ENCODE measurements at regions not wholly inside any gene's neighbourhood (a gene's known extent, or its start where the extent isn't known, plus 50 kb on each side); places are given as distances from the start of the nearest gene placed in this dataset.
"Not testable (repeated sequence)": the region's sequence is repeated elsewhere in the genome, so short reads cannot be mapped to it uniquely, and the experiment has no call there.

DNA sequence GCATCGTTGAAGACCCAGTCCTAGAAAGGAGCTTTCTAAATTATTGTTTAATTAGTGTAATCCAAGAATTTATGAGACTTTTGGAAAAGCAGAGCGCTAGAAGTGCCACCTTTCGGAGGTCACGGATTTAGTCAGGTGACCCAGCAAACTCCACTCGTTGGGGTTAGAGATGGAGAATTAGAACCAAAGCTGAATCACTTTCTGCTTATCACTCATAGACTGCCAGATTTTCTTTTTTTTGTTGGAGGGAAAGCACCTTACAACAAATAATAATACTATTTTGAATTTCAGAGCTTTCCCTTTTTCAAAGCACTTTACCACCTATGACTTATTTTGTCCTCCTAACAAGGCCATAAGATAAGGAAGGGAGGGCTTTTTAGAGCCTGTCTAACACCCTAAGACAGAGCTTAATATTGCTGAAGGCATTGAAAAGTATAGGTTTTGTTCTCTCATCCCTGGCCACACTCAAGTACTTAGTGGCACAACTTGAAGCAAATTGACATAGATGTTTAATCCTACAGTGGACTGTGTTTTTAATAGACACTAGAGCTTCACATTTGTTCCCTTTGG, 223.2 kb upstream of the PLGLB2 start:
- not testable (repeated sequence) for H3K9me3 Mint-ChIP-seq; H3K36me3 Mint-ChIP-seq; H3K4me3 Mint-ChIP-seq; DNase-seq (ENCODE audit: low spot score in 2 of 2); ATAC-seq (ENCODE audit: low read depth); H3K27me3 Mint-ChIP-seq
- H3K27ac Mint-ChIP-seq = peak overlapping the region; percentile 50
- H3K4me1 Mint-ChIP-seq = peaks cover 11% of the 10 kb centered on the region

- not testable (repeated sequence) for H3K27me3 Mint-ChIP-seq; H3K4me3 Mint-ChIP-seq; DNase-seq (ENCODE audit: low spot score in 2 of 2); H3K9me3 Mint-ChIP-seq; H3K36me3 Mint-ChIP-seq
- Mint-ChIP-seq H3K27ac (peak overlapping the region; percentile 50), H3K4me1 (peaks cover 10% of the 10 kb centered on the region)
- ATAC-seq (ENCODE audit: low read depth) = peak; percentile 63
Observed at GRCh38 chr2:87525497-87525991, 222.3 kb upstream of the PLGLB2 start.

- peaks cover 10% of the 10 kb centered on the region for H3K4me1 Mint-ChIP-seq
- not testable (repeated sequence) for H3K27me3 Mint-ChIP-seq; H3K4me3 Mint-ChIP-seq; H3K36me3 Mint-ChIP-seq; ATAC-seq (ENCODE audit: low read depth); H3K9me3 Mint-ChIP-seq; DNase-seq (ENCODE audit: low spot score in 2 of 2); H3K27ac Mint-ChIP-seq
Observed at GRCh38 chr2:87526258-87526657, 221.6 kb upstream of the PLGLB2 start.

DNA sequence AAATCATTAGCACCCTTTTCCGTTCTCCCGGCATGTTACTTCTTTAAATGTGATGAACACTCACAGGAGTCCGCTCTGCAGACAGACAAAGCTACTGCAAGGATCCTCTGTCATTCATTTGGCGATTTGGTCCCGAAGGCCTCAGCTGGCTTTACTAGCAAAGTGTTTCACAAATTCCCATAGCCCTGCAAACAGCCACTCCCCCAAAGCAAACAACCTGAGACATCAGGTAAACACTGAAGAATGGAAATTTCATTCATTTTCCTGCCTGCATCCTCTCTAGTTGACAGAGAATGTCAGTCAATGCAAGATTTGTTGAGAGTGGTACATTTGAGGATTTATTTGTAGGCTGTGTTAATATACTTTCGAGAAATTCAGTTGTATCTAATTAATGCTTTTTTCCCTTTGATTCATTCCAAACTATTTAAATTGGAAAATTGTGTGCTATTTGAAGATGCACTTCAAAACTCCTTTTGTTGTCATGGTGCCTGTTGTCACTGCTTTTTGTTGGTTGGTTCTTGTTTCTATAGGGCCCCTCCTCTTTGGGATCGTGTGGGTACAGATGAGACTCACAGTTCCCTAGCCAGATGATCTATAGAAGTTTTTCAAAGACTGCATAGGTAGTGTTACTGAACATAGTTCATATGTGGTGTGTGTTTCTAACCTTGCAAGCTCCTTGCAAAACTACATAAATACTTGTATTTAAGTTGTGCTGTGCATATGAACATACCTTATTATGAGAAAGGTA, 215.7 kb upstream of the PLGLB2 start:
- ATAC-seq (ENCODE audit: low read depth); H3K9me3 Mint-ChIP-seq; H3K36me3 Mint-ChIP-seq; H3K27me3 Mint-ChIP-seq; H3K4me3 Mint-ChIP-seq; H3K4me1 Mint-ChIP-seq; DNase-seq (ENCODE audit: low spot score in 2 of 2): not testable (repeated sequence)
- H3K27ac Mint-ChIP-seq = peak overlapping the region; percentile 66

GRCh38 chr2:87533390-87534272, 214.3 kb upstream of the PLGLB2 start:
- H3K4me1 Mint-ChIP-seq; H3K4me3 Mint-ChIP-seq; H3K9me3 Mint-ChIP-seq; H3K27me3 Mint-ChIP-seq; DNase-seq (ENCODE audit: low spot score in 2 of 2); H3K36me3 Mint-ChIP-seq; H3K27ac Mint-ChIP-seq: not testable (repeated sequence)
- ATAC-seq (ENCODE audit: low read depth) = peak; percentile 34

GRCh38 chr2:87534273-87534889, 213.5 kb upstream of the PLGLB2 start:
- not testable (repeated sequence) for ATAC-seq (ENCODE audit: low read depth); H3K27ac Mint-ChIP-seq; H3K4me3 Mint-ChIP-seq; H3K9me3 Mint-ChIP-seq; DNase-seq (ENCODE audit: low spot score in 2 of 2); H3K27me3 Mint-ChIP-seq; H3K36me3 Mint-ChIP-seq; H3K4me1 Mint-ChIP-seq

DNA sequence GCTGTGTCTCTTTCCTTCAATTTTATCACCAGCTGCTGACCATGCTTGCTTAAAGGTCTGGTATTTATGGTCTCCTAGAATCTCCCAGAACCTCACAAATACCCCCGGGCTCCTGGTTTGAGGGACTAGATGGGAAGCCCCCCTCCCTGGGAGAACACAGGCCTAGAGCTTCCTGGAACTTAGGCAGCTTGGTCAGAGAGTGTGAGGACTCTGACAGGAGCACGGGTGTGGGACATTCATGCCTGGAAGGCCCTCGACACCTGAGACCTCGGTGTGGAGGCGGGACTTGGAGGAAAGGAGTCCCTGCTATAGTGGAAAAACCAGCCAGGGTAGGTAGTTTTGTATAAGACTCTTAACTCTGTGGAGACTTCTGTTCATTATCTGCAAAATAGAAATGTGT, 211.5 kb upstream of the PLGLB2 start:
- not testable (repeated sequence) for H3K27me3 Mint-ChIP-seq; H3K27ac Mint-ChIP-seq; ATAC-seq (ENCODE audit: low read depth); H3K4me1 Mint-ChIP-seq; H3K36me3 Mint-ChIP-seq; H3K4me3 Mint-ChIP-seq; H3K9me3 Mint-ChIP-seq; DNase-seq (ENCODE audit: low spot score in 2 of 2)

DNA sequence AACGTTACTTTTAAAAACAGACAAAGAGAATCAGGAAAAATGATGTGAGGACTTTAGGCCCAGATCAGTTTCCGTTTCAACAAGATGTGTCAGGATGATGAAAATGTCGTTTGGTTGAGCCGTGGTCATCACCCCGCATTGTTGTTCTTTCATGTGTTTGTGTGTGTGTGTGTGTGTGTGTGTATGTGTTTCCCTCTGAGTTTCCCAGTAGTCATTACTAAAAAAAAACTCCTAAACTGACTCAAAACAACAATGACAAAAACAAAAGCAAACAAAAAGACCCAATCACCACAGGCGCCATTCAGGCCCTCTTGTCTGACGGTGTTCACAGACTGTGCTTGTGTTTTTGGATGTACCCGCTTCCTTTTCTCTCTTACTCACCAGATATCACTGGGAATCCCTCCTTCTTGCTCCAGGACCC, 210.6 kb upstream of the PLGLB2 start:
- not testable (repeated sequence) for H3K4me3 Mint-ChIP-seq; H3K4me1 Mint-ChIP-seq; H3K27me3 Mint-ChIP-seq; H3K9me3 Mint-ChIP-seq; H3K36me3 Mint-ChIP-seq; DNase-seq (ENCODE audit: low spot score in 2 of 2); H3K27ac Mint-ChIP-seq; ATAC-seq (ENCODE audit: low read depth)

DNA sequence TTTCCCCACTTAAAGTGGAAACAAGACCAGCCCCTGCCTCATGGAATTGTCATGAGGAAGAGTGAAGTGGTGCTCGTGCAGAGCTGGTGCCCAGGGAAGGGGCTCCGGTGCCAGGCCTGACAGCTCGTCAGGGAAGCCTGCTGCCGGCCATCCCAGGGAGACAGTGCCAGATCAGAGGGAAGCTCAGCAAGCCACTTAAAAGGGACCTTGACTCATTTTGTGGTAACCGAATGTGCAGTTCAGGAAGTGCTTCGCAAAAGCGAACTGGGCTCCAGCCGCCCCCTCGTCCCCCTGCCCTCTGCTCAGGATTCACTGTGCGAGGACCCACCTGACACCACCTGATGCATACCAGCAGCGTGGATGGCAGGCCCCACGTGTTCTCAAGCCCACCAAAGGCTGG, 209.6 kb upstream of the PLGLB2 start:
- not testable (repeated sequence) for H3K4me3 Mint-ChIP-seq; ATAC-seq (ENCODE audit: low read depth); H3K4me1 Mint-ChIP-seq; H3K27ac Mint-ChIP-seq; DNase-seq (ENCODE audit: low spot score in 2 of 2); H3K36me3 Mint-ChIP-seq; H3K9me3 Mint-ChIP-seq; H3K27me3 Mint-ChIP-seq

DNA sequence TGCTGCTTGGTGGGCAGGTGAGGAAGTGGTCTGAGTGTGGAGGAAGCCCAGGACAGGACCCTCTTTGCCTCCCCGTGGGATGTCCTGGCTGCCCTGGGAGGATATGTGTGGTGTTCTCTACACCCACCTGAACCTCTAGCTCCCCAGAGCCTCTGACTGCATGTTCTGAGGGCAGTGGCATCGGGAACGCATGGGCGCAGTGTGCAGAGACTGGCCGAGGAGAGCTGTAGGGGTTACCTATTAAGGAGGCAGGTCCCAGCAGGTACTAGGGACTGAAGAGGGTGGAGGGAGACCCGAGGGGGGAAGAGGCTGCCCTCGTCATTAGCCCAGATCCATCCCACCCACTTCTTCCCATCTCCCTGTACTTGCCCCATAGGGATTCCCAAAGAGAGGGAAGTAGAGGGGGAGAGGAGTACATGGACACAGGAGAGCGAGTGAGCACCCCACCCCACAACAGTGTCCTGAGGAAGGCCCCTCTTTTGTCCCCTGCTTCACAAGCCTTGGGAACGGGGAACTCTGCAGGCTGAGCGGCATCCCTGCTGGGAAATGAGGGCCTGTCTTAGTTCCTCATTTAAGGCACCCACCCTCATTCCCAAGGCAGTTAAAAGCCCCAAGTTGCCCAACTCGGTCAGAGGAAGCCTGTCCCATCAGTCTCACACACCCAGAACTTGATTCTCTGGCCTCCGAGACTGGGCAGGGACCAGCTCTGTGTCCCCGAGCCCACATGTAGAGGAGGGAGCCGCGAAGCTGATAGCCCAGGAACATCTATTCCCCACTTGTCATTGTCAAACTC, 208.5 kb upstream of the PLGLB2 start:
- H3K27ac Mint-ChIP-seq; ATAC-seq (ENCODE audit: low read depth); H3K27me3 Mint-ChIP-seq; H3K4me1 Mint-ChIP-seq; H3K4me3 Mint-ChIP-seq; H3K36me3 Mint-ChIP-seq; H3K9me3 Mint-ChIP-seq; DNase-seq (ENCODE audit: low spot score in 2 of 2): not testable (repeated sequence)

DNA sequence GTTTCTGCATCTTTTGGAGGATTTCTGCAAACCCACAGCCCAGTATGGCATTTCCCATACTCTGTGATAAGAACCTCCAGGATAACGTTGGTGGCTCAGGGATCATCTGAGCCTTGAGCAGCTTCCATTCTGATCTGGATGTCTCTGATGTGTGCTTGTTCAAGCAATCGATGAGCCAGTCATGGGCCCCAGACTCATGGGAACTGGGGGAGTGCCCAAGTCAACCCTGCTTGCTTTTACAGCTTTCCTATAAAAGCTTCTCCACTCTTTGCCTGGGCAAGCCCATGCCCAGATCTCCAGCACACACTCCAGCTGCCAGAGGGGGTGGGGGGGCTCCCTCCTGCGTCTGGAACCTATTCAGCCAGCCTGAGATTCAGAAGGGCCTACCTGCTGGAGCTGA, 207.6 kb upstream of the PLGLB2 start:
- not testable (repeated sequence) for H3K27me3 Mint-ChIP-seq; H3K4me1 Mint-ChIP-seq; H3K4me3 Mint-ChIP-seq; H3K9me3 Mint-ChIP-seq; H3K27ac Mint-ChIP-seq; DNase-seq (ENCODE audit: low spot score in 2 of 2); ATAC-seq (ENCODE audit: low read depth); H3K36me3 Mint-ChIP-seq

DNA sequence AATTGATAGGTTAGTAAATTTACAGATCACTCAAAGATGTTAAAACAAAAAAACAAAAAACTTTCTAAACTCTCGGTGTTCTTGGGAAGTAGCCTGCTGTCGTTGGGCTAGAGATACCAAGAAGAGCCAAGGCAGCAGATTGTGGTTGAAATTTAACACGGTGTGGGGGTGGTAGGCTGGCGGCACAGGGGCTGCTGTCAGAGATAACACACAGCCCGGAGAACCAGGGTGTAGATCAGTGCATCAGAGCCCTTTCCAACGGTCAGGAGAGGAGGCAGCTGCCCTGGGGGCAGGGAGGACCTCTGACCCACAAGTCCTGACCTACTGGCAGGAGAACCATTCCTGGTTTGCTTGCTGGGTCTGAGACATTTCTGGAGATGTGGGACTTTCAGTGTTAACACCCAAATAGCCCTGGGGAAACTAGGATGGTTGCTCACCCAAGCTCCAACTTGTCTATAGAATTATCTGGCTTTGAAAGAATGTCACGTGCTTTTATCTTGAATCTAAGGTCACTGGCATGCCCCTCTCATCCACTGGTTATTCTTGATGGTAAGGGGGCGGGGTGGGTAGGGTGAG, 205.2 kb upstream of the PLGLB2 start:
- not testable (repeated sequence) for ATAC-seq (ENCODE audit: low read depth); H3K9me3 Mint-ChIP-seq

DNA sequence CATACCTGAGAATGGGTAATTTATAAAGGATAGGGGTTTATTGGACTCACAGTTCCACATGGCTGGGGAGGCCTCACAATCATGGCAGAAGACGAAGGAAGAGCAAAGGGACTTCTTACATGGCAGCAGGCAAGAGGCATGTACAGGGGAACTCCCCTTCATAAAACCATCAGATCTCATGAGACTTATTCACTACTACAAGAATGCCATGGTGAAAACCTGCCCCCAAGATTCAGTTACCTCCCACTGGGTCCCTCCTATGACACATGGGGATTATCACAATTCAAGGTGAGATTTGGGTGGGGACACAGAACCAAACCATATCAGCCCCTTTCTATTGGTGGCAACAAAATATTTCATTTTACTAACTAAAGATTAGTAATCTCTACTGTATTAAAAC, 204.1 kb upstream of the PLGLB2 start:
- H3K4me3 Mint-ChIP-seq; DNase-seq (ENCODE audit: low spot score in 2 of 2); H3K36me3 Mint-ChIP-seq; H3K4me1 Mint-ChIP-seq; H3K27ac Mint-ChIP-seq; ATAC-seq (ENCODE audit: low read depth); H3K27me3 Mint-ChIP-seq; H3K9me3 Mint-ChIP-seq: not testable (repeated sequence)

More for the DNA sequence above, 205.2 kb upstream of the PLGLB2 start:
- not testable (repeated sequence) for H3K4me3 Mint-ChIP-seq; H3K27me3 Mint-ChIP-seq; H3K36me3 Mint-ChIP-seq; H3K27ac Mint-ChIP-seq; H3K4me1 Mint-ChIP-seq; DNase-seq (ENCODE audit: low spot score in 2 of 2)
